Gastroesophageal sphincter (tissue), 3 donors: ENCODE measurements at regions not wholly inside any gene's neighbourhood (a gene's known extent, or its start where the extent isn't known, plus 50 kb on each side); places are given as distances from the start of the nearest gene placed in this dataset.
"Not testable (repeated sequence)": the region's sequence is repeated elsewhere in the genome, so short reads cannot be mapped to it uniquely, and the experiment has no call there.

Experiments
- CTCF ChIP-seq, 4 experiments: fragments of 200-600 bp in 2 of 4; fragments of 450-650 bp in 2 of 4; sonication (generic) in 1 of 4; IDR thresholded peaks; one replicate each; pipeline ENCODE4 v1.5.1; 2017 to 2019; ENCODE audit warnings: antibody characterized with exemption in 4 of 4, mild to moderate bottlenecking in 2 of 4, moderate library complexity in 2 of 4
- POLR2A ChIP-seq, 2 donors: fragments of 450-650 bp; IDR thresholded peaks; one replicate each; pipeline ENCODE4 v1.6.1; 2017; ENCODE audit warnings: antibody characterized with exemption in 2 of 2, mild to moderate bottlenecking in 2 of 2, moderate library complexity in 1 of 2

DNA sequence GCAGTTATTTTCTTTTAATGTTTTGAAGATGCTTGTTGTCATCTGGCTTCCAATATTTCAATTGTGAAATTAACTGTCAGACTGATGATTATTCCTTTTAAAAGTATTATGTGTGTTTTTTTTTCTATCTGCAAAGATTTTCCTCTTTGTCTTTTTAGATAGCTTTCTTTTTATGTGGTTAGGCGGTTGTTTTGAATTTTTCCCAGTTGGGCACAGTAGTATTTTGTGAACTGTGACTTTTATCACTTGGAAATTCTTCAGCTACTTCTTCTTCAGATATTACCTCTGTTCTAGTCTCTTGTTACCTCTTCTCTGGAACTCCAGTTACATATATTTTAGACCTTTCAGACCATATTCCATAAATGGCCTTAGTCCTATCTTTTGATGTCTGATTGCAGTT lies 87.5 kb downstream of the GYPE start:
- not testable (repeated sequence) for TF ChIP-seq CTCF, POLR2A (IDR thresholded peaks at IDR 0.05)
